ENCODE measurements at regions not wholly inside any gene's neighbourhood (a gene's known extent, or its start where the extent isn't known, plus 50 kb on each side); places are given as distances from the start of the nearest gene placed in this dataset.

GRCh38 chr5:98705841-98706240 lies 67.6 kb upstream of the RGMB start:
- intact Hi-C loops (cut with DNase I; ENCODE audit: low total_unique reads) = no loop called here
- H3K4me3 ChIP-seq = no peak overlapping the region
- in situ Hi-C loops (cut with MboI; ENCODE audit: low sequenced_read_pairs in 4 of 4) = no loop called here
- peaks cover 0 to 5% (median 0%) of the 10 kb centered on the region in 3 donors for H3K9me3 ChIP-seq
- no peaks in the 10 kb centered on the region for H3K27me3 ChIP-seq
- no peaks in the 10 kb centered on the region for H3K4me1 ChIP-seq
- H3K36me3 ChIP-seq = no peaks in the 10 kb centered on the region
- no peak overlapping the region for H3K27ac ChIP-seq
- DNase-seq (no peak), ATAC-seq (no peak)
- TF ChIP-seq POLR2A (IDR thresholded peaks at IDR 0.05) = no peak
- TF ChIP-seq CTCF (IDR thresholded peaks at IDR 0.05 in 4 of 5, conservative IDR thresholded peaks at IDR 0.05 in 1 of 5) = no peak

GRCh38 chr5:98709681-98710080 lies 63.8 kb upstream of the RGMB start:
- no peak for TF ChIP-seq CTCF (IDR thresholded peaks at IDR 0.05 in 4 of 5, conservative IDR thresholded peaks at IDR 0.05 in 1 of 5)
- TF ChIP-seq POLR2A (IDR thresholded peaks at IDR 0.05) = no peak

GRCh38 chr5:98713027-98713426 lies 60.4 kb upstream of the RGMB start:
- Histone ChIP-seq H3K4me1 (no peaks in the 10 kb centered on the region), H3K27ac (no peak overlapping the region), H3K27me3 (no peaks in the 10 kb centered on the region), H3K4me3 (no peak overlapping the region), H3K9me3 (no peaks in the 10 kb centered on the region), H3K36me3 (no peaks in the 10 kb centered on the region)
- DNase-seq (no peak), ATAC-seq (no peak)
- in situ Hi-C loops (cut with MboI; ENCODE audit: low sequenced_read_pairs in 4 of 4) = no loop called here
- intact Hi-C loops (cut with DNase I; ENCODE audit: low total_unique reads) = no loop called here
- TF ChIP-seq CTCF (IDR thresholded peaks at IDR 0.05 in 4 of 5, conservative IDR thresholded peaks at IDR 0.05 in 1 of 5) = no peak
- TF ChIP-seq POLR2A (IDR thresholded peaks at IDR 0.05) = no peak

More at GRCh38 chr5:98709681-98710080, 63.8 kb upstream of the RGMB start:
- no peaks in the 10 kb centered on the region for H3K36me3 ChIP-seq
- in situ Hi-C loops (cut with MboI; ENCODE audit: low sequenced_read_pairs in 4 of 4) (no loop called here), intact Hi-C loops (cut with DNase I; ENCODE audit: low total_unique reads) (no loop called here)
- ATAC-seq (no peak), DNase-seq (no peak)
- H3K4me3 ChIP-seq = no peak overlapping the region
- no peaks in the 10 kb centered on the region for H3K27me3 ChIP-seq
- no peaks in the 10 kb centered on the region for H3K4me1 ChIP-seq
- no peak overlapping the region for H3K27ac ChIP-seq
- H3K9me3 ChIP-seq = no peaks in the 10 kb centered on the region

GRCh38 chr5:98713856-98714255 lies 59.6 kb upstream of the RGMB start:
- in situ Hi-C loops (cut with MboI; ENCODE audit: low sequenced_read_pairs in 4 of 4) (no loop called here), intact Hi-C loops (cut with DNase I; ENCODE audit: low total_unique reads) (no loop called here)
- H3K4me1 ChIP-seq = no peaks in the 10 kb centered on the region
- no peak overlapping the region for H3K27ac ChIP-seq
- DNase-seq = no peak
- no peaks in the 10 kb centered on the region for H3K9me3 ChIP-seq
- H3K36me3 ChIP-seq = no peaks in the 10 kb centered on the region
- no peaks in the 10 kb centered on the region for H3K27me3 ChIP-seq
- TF ChIP-seq POLR2A (IDR thresholded peaks at IDR 0.05) = no peak
- no peak for TF ChIP-seq CTCF (IDR thresholded peaks at IDR 0.05 in 4 of 5, conservative IDR thresholded peaks at IDR 0.05 in 1 of 5)
- no peak for ATAC-seq
- no peak overlapping the region for H3K4me3 ChIP-seq

- in situ Hi-C loops (cut with MboI; ENCODE audit: low sequenced_read_pairs in 4 of 4) = no loop called here
- no peaks in the 10 kb centered on the region for H3K27me3 ChIP-seq
- DNase-seq (no peak), ATAC-seq (no peak)
- H3K4me3 ChIP-seq = no peak overlapping the region
- H3K4me1 ChIP-seq = no peaks in the 10 kb centered on the region
- H3K36me3 ChIP-seq = no peaks in the 10 kb centered on the region
- H3K9me3 ChIP-seq = no peaks in the 10 kb centered on the region
- no peak for TF ChIP-seq CTCF (IDR thresholded peaks at IDR 0.05 in 4 of 5, conservative IDR thresholded peaks at IDR 0.05 in 1 of 5)
- no peak for TF ChIP-seq POLR2A (IDR thresholded peaks at IDR 0.05)
- intact Hi-C loops (cut with DNase I; ENCODE audit: low total_unique reads) = no loop called here
- no peak overlapping the region for H3K27ac ChIP-seq
Measured at GRCh38 chr5:98714710-98715288, 58.7 kb upstream of the RGMB start.

Measured in gastrocnemius medialis (tissue), 4 donors.